Mucosa of descending colon (tissue), 3 donors: ENCODE measurements at regions not wholly inside any gene's neighbourhood (a gene's known extent, or its start where the extent isn't known, plus 50 kb on each side); places are given as distances from the start of the nearest gene placed in this dataset.

Experiments
- ATAC-seq: fragments of 200-7000 bp; cut with Tn5 transposase; one replicate; pipeline ENCODE4 v1.9.1; 2020; ENCODE audit warnings: mild to moderate bottlenecking, moderate library complexity
- DNase-seq, 3 donors: peaks; one replicate each; pipeline ENCODE4 v3.0.0-alpha.2; 2020
- H3K36me3 ChIP-seq: fragments of 200-600 bp; one replicate; pipeline ENCODE4 v1.8.0; 2021; ENCODE audit warnings: low read depth, mild to moderate bottlenecking
- H3K4me1 ChIP-seq: fragments of 200-600 bp; one replicate; pipeline ENCODE4 v1.8.0; 2021; ENCODE audit warnings: low read depth, mild to moderate bottlenecking
- H3K4me3 ChIP-seq: fragments of 200-600 bp; one replicate; pipeline ENCODE4 v1.8.0; 2021; ENCODE audit warnings: mild to moderate bottlenecking
- H3K9me3 ChIP-seq: fragments of 200-600 bp; one replicate; pipeline ENCODE4 v1.8.0; 2021; ENCODE audit warnings: mild to moderate bottlenecking
- CTCF ChIP-seq: fragments of 200-600 bp; IDR thresholded peaks from one replicate; pipeline ENCODE4 v1.8.0; 2022; ENCODE audit warnings: antibody characterized with exemption, mild to moderate bottlenecking
- intact Hi-C, 2 donors: fragments of 100-400 bp; cut with DNase I in 1 of 2; cut with micrococcal nuclease in 1 of 2; formaldehyde crosslinking; loops; one replicate each; pipeline versions ENCODE4 v1.11.0 to v1.11.1; 2022; cut with DNase I, micrococcal nuclease
- donor health status: DM: no; HTN: no; CAD: no; lungs with moderate emphysema.
- donor health status: DM: no; HTN: no; CAD: no.
- donor health status: DM: no; HTN: yes; CAD: no.

- Histone ChIP-seq H3K9me3 (no peaks in the 10 kb centered on the region), H3K4me1 (no peaks in the 10 kb centered on the region), H3K4me3 (no peak overlapping the region), H3K36me3 (no peaks in the 10 kb centered on the region)
- no peak for DNase-seq
- no peak for TF ChIP-seq CTCF
- ATAC-seq = no peak
- intact Hi-C loops = no loop called here
These were observed 141.0 kb upstream of the BNIP2 start for GRCh38 chr15:59830098-59830497.

GRCh38 chr15:59828861-59829260, 139.7 kb upstream of the BNIP2 start:
- no peaks in the 10 kb centered on the region for H3K4me1 ChIP-seq
- no peak for TF ChIP-seq CTCF
- DNase-seq (no peak), ATAC-seq (no peak)
- no peak overlapping the region for H3K4me3 ChIP-seq
- intact Hi-C loops = no loop called here
- no peaks in the 10 kb centered on the region for H3K36me3 ChIP-seq
- no peaks in the 10 kb centered on the region for H3K9me3 ChIP-seq

- no peak for TF ChIP-seq CTCF
- DNase-seq (no peak), ATAC-seq (no peak)
- Histone ChIP-seq H3K4me3 (no peak overlapping the region), H3K9me3 (no peaks in the 10 kb centered on the region), H3K4me1 (no peaks in the 10 kb centered on the region), H3K36me3 (no peaks in the 10 kb centered on the region)
- intact Hi-C loops = no loop called here
These were observed 139.1 kb upstream of the BNIP2 start for GRCh38 chr15:59828263-59828662.

- Histone ChIP-seq H3K36me3 (no peaks in the 10 kb centered on the region), H3K4me1 (no peaks in the 10 kb centered on the region), H3K9me3 (no peaks in the 10 kb centered on the region), H3K4me3 (no peak overlapping the region)
- no peak for TF ChIP-seq CTCF
- ATAC-seq (no peak), DNase-seq (no peak)
- intact Hi-C loops = no loop called here
These were observed 136.8 kb upstream of the BNIP2 start for GRCh38 chr15:59825901-59826300.

- ATAC-seq (no peak), DNase-seq (no peak)
- intact Hi-C loops = no loop called here
- Histone ChIP-seq H3K36me3 (no peaks in the 10 kb centered on the region), H3K4me1 (no peaks in the 10 kb centered on the region), H3K9me3 (no peaks in the 10 kb centered on the region), H3K4me3 (no peak overlapping the region)
- no peak for TF ChIP-seq CTCF
These were observed 132.2 kb upstream of the BNIP2 start for GRCh38 chr15:59821286-59821685.

GRCh38 chr15:59819092-59819491, 130.0 kb upstream of the BNIP2 start:
- TF ChIP-seq CTCF = no peak

More at GRCh38 chr15:59819092-59819491, 130.0 kb upstream of the BNIP2 start:
- ATAC-seq (no peak), DNase-seq (no peak)
- Histone ChIP-seq H3K4me1 (no peaks in the 10 kb centered on the region), H3K9me3 (no peaks in the 10 kb centered on the region), H3K36me3 (no peaks in the 10 kb centered on the region), H3K4me3 (no peak overlapping the region)
- intact Hi-C loops = no loop called here
